Natural killer cell (primary cell): ENCODE measurements at regions not wholly inside any gene's neighbourhood (a gene's known extent, or its start where the extent isn't known, plus 50 kb on each side); places are given as distances from the start of the nearest gene placed in this dataset.

Source experiments
- ATAC-seq, 3 donors: fragments of 150-1000 bp in 2 of 3; fragments of 200-7000 bp in 1 of 3; cut with Tn5 transposase; 1 replicate in 1 of 3; 2 replicates in 2 of 3; pipeline ENCODE4 v1.10.0; 2021; ENCODE audit warnings: mild to moderate bottlenecking in 2 of 3, moderate library complexity in 2 of 3
- DNase-seq, 2 donors: peaks; one replicate each; pipeline versions ENCODE4 v3.0.0 to v3.0.0-alpha.2; 2013 to 2021; ENCODE audit warnings: mixed read lengths in 1 of 2
- H3K27ac ChIP-seq: one replicate; pipeline ENCODE4 v1.5.1; 2013; ENCODE audit warnings: mild to moderate bottlenecking, low read length
- H3K27me3 ChIP-seq: one replicate; pipeline ENCODE4 v1.6.1; 2013; ENCODE audit warnings: low read length; ENCODE audit not compliant: control insufficient read depth, insufficient read depth
- H3K36me3 ChIP-seq: one replicate; pipeline ENCODE4 v1.6.1; 2013; ENCODE audit warnings: low read length; ENCODE audit not compliant: control insufficient read depth, insufficient read depth
- H3K4me1 ChIP-seq: one replicate; pipeline ENCODE4 v1.6.1; 2013; ENCODE audit warnings: low read length; ENCODE audit not compliant: control insufficient read depth, insufficient read depth
- H3K4me3 ChIP-seq: one replicate; pipeline ENCODE4 v1.5.1; 2013; ENCODE audit warnings: low read length
- H3K9me3 ChIP-seq: one replicate; pipeline ENCODE4 v1.6.1; 2013; ENCODE audit warnings: low read length; ENCODE audit not compliant: control insufficient read depth, insufficient read depth
- H3K27ac Mint-ChIP-seq, 2 donors: one replicate each; pipeline ENCODE4 v1.8.0; 2022; ENCODE audit warnings: mild to moderate bottlenecking in 2 of 2, mixed read lengths in 2 of 2, moderate library complexity in 1 of 2
- H3K27me3 Mint-ChIP-seq, 2 donors: one replicate each; pipeline ENCODE4 v1.8.0; 2022; ENCODE audit warnings: low read depth in 2 of 2, mixed read lengths in 2 of 2
- H3K36me3 Mint-ChIP-seq: one replicate; pipeline ENCODE4 v1.8.0; 2022; ENCODE audit warnings: mixed read lengths
- H3K4me1 Mint-ChIP-seq, 2 donors: one replicate each; pipeline ENCODE4 v1.8.0; 2022; ENCODE audit warnings: mixed read lengths in 2 of 2
- H3K4me3 Mint-ChIP-seq: one replicate; pipeline ENCODE4 v1.8.0; 2022; ENCODE audit warnings: mild to moderate bottlenecking, moderate library complexity, mixed read lengths
- H3K9me3 Mint-ChIP-seq, 2 donors: one replicate each; pipeline ENCODE4 v1.8.0; 2022; ENCODE audit warnings: mixed read lengths in 2 of 2
- CTCF ChIP-seq: fragments of 200-600 bp; IDR thresholded peaks from one replicate; pipeline ENCODE4 v1.8.0; 2022; ENCODE audit warnings: antibody characterized with exemption
- WGBS: methylation state at CpG from one replicate; pipeline ENCODE4 v1.1.7; 2013; ENCODE audit warnings: missing lambda C conversion rate; ENCODE audit not compliant: insufficient coverage; 5-methylcytosine and 5-hydroxymethylcytosine counted together
- intact Hi-C: fragments of 100-400 bp; cut with micrococcal nuclease; formaldehyde crosslinking; loops from one replicate; pipeline ENCODE4 v1.14.2; 2022

- ATAC-seq, result no peak
- H3K4me3 Mint-ChIP-seq, result no peak overlapping the region
- Histone ChIP-seq H3K9me3 (peaks cover 3% of the 10 kb centered on the region), H3K36me3 (no peaks in the 10 kb centered on the region), H3K4me3 (no peak overlapping the region), H3K4me1 (no peaks in the 10 kb centered on the region), H3K27ac (no peak overlapping the region), H3K27me3 (no peaks in the 10 kb centered on the region)
- intact Hi-C loops, result no loop called here
- TF ChIP-seq CTCF, result no peak
- DNase-seq, result no peak
- no peaks in the 10 kb centered on the region for H3K27me3 Mint-ChIP-seq
- H3K27ac Mint-ChIP-seq, result no peak overlapping the region
- H3K36me3 Mint-ChIP-seq, result peaks cover 7% of the 10 kb centered on the region
- WGBS, result 56% methylated on average over 2 of the region's 2 CpGs
- H3K9me3 Mint-ChIP-seq, result peaks cover 2 to 6% of the 10 kb centered on the region in 2 donors
- no peaks in the 10 kb centered on the region for H3K4me1 Mint-ChIP-seq
Measured at GRCh38 chr6:93087606-93088005, 331.8 kb downstream of the EPHA7 start.

- no peak for DNase-seq
- no peaks in the 10 kb centered on the region for H3K4me1 Mint-ChIP-seq
- TF ChIP-seq CTCF, result no peak
Measured at GRCh38 chr6:93086351-93086750, 333.0 kb downstream of the EPHA7 start.

GRCh38 chr6:93083337-93084230 is 335.8 kb downstream of the EPHA7 start:
- Mint-ChIP-seq H3K4me1 (no peaks in the 10 kb centered on the region), H3K27ac (no peak overlapping the region), H3K36me3 (no peaks in the 10 kb centered on the region), H3K4me3 (no peak overlapping the region), H3K9me3 (peaks cover under 1 to 1% of the 10 kb centered on the region in 2 donors), H3K27me3 (no peaks in the 10 kb centered on the region)
- H3K27ac ChIP-seq, result no peak overlapping the region
- no peaks in the 10 kb centered on the region for H3K36me3 ChIP-seq
- H3K9me3 ChIP-seq, result no peaks in the 10 kb centered on the region
- no peak for DNase-seq
- no peak overlapping the region for H3K4me3 ChIP-seq
- TF ChIP-seq CTCF, result no peak
- intact Hi-C loops, result no loop called here
- no peaks in the 10 kb centered on the region for H3K27me3 ChIP-seq
- WGBS, result no CpG with 5 or more reads among the region's 1 CpG
- no peak for ATAC-seq
- no peaks in the 10 kb centered on the region for H3K4me1 ChIP-seq

More at GRCh38 chr6:93086351-93086750, 333.0 kb downstream of the EPHA7 start:
- Mint-ChIP-seq H3K36me3 (peaks cover 7% of the 10 kb centered on the region), H3K27me3 (no peaks in the 10 kb centered on the region), H3K4me3 (no peak overlapping the region), H3K9me3 (peaks cover 2 to 6% of the 10 kb centered on the region in 2 donors), H3K27ac (no peak overlapping the region)
- H3K4me1 ChIP-seq, result no peaks in the 10 kb centered on the region
- no peak for ATAC-seq
- no peaks in the 10 kb centered on the region for H3K9me3 ChIP-seq
- no peaks in the 10 kb centered on the region for H3K36me3 ChIP-seq
- intact Hi-C loops, result no loop called here
- H3K27me3 ChIP-seq, result no peaks in the 10 kb centered on the region
- no peak overlapping the region for H3K4me3 ChIP-seq
- no peak overlapping the region for H3K27ac ChIP-seq

- ATAC-seq (no peak), DNase-seq (no peak)
- Histone ChIP-seq H3K4me3 (no peak overlapping the region), H3K4me1 (no peaks in the 10 kb centered on the region), H3K36me3 (no peaks in the 10 kb centered on the region), H3K27ac (no peak overlapping the region), H3K9me3 (no peaks in the 10 kb centered on the region), H3K27me3 (no peaks in the 10 kb centered on the region)
- TF ChIP-seq CTCF, result no peak
- H3K27me3 Mint-ChIP-seq, result no peaks in the 10 kb centered on the region
- intact Hi-C loops, result no loop called here
- no peak overlapping the region for H3K27ac Mint-ChIP-seq
- no peaks in the 10 kb centered on the region for H3K4me1 Mint-ChIP-seq
- 51% methylated on average over 2 of the region's 3 CpGs for WGBS
- no peaks in the 10 kb centered on the region for H3K36me3 Mint-ChIP-seq
- no peak overlapping the region for H3K4me3 Mint-ChIP-seq
- peaks cover 2 to 3% of the 10 kb centered on the region in 2 donors for H3K9me3 Mint-ChIP-seq
Measured at GRCh38 chr6:93081901-93082300, 337.5 kb downstream of the EPHA7 start.
